ENCODE measurements at regions not wholly inside any gene's neighbourhood (a gene's known extent, or its start where the extent isn't known, plus 50 kb on each side); places are given as distances from the start of the nearest gene placed in this dataset.
"Not testable (repeated sequence)": the region's sequence is repeated elsewhere in the genome, so short reads cannot be mapped to it uniquely, and the experiment has no call there.

- DNase-seq, result not testable (repeated sequence)
Measured at GRCh38 chr17:26936645-26937044, 357.3 kb upstream of the WSB1 start.

- not testable (repeated sequence) for DNase-seq
Measured at GRCh38 chr17:26937750-26938322, 356.1 kb upstream of the WSB1 start.

DNA sequence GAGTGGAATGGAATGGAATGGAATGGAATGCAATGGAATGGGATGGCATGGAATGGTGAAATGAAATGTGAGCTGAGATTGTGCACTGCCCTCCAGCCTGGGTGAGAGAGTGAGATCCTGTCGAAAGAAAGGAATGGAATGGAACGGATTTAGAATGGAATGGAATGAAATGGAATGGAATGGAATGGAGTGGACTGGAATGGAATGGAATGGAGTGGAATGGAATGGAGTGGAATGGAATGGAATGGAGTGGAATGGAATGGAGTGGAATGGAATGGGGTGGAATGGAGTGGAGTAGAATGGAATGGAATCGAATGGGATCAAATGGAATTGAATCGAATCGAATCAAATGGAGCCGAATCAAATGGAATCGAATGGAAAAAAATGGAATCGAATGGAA, 354.2 kb upstream of the WSB1 start:
- DNase-seq, result not testable (repeated sequence)

DNA sequence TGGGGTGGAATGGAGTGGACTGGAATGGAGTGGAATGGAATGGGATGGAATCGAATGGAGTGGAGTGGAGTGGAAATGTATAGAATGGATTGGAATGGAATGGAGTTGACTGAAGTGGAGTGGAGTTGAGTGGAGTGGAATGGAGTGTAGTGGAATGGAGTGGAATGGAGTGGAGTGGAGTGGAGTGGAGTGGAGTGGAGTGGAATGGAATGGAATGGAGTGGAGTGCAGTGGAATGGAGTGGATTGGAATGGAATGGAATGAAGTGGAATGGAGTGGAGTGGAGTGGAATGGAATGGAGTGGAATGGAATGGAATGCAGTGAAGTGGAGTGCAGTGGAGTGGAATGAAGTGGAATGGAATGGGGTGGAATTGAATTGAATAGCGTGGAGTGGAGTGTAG, 353.3 kb upstream of the WSB1 start:
- DNase-seq, result not testable (repeated sequence)

DNA sequence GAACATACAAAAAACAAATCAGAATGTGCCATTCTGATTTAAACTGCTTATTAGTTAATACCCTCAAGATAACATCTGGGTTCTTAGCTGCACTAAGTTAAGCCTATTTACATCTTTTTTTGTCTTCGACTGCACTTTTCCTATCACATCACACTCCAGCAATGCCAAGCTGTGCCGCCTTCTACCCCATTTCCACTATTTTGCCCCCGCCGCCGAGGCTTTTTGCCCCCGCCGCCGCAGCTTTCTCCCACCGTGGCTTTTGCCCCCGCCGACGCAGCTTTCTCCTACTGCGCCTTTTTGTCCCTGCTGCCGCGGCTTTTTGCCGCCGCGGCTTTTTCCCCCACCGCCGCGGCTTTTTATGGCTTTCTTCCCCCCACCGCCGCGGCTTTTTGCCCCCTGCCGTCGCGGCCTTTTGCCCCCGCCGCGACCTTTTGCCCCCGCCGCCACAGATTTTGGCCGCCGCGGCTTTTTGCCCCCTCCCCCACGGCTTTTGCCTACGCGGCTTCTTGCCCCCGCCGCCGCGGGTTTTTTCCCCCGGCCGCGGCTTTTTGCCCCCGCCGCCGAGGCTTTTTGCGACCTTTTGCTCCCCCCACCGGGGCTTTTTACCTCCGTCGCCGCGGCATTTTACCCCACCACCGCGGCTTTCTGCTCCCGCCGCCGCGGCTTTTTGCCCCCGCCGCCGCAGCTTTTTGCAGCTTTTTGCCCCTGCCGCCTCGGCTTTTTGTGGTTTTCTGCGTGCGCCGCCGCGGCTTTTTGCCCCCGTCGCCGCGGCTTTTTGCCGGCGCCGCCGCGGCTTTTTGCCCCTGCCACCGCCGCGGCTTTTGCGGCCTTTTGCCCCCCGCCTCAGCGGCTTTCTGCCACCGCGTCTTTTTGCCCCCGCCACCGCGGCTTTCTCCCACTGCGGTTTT, 331.4 kb upstream of the WSB1 start:
- DNase-seq, result no peak

GRCh38 chr17:26963163-26963503, 330.8 kb upstream of the WSB1 start:
- DNase-seq, result no peak

DNA sequence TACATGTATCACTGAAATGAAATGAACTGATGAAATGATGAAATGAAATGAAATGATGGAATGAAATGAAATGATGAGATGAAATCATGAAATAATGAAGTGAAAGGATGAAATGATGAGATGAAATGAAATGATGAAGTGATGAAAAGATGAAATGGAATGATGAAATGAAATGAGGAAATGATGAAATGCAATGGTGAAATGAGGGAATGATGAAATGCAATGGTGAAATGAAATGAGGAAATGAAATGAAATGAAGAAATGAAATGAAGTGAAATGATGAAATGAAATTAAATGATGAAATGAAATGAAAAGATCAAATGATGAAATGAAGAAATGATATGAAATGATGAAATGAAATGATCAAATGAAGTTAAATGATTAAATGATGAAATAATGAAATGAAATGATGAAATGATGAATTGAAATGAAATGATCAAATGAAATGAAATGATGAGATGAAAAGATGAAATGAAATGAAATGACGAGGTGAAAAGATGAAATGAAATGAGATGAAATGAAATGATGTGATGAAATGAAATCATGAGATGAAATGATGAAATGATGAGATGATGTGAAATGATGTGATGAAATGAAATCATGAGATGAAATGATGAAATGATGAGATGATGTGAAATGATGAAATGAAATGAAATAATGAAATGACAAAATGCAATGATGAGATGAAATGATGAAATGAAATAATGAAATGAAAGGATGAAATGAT, 327.9 kb upstream of the WSB1 start:
- not testable (repeated sequence) for DNase-seq

DNA sequence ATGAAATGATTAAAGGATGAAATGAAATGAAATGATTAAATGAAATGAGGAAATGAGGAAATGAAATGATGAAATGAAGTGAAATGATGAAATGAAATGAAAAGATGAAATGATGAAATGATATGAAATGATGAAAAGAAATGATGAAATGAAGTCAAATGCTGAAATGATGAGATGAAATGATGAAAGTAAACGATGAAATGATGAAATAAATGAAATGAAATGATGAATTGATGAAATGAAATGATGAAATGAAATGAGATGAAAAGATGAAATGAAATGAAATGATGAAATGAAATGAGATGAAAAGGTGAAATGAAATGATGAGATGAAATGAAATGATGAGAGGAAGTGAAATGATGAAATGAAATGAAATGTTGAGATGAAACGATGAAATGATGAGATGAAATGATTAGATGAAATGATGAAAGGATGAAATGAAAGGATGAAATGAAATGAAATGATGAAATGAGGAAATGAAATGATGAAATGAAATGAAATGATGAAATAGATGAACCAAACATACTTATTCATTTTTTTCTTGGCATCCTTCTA, 327.2 kb upstream of the WSB1 start:
- not testable (repeated sequence) for DNase-seq

GRCh38 chr17:26981845-26982425, 312.0 kb upstream of the WSB1 start:
- DNase-seq, result not testable (repeated sequence)

DNA sequence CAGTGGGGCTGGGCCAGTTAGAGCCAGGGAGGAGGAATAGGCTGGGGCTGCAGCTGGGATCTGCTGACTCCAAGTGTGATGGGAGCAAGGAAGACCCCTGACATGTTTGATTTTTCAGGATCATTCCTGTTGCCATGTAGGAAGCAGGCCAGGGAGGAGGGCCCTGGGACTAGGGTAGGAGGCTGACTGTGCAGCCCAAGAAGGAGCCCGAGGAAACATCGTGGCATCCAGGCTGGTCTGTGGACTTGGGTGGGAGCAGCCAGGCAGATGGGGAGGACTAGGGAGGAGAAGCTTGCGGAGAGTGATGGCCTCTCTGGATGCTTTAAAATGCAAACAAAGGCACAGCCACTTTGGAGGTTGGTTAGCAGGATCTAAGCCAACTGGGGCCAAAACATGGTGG, 311.4 kb upstream of the WSB1 start:
- not testable (repeated sequence) for DNase-seq

DNA sequence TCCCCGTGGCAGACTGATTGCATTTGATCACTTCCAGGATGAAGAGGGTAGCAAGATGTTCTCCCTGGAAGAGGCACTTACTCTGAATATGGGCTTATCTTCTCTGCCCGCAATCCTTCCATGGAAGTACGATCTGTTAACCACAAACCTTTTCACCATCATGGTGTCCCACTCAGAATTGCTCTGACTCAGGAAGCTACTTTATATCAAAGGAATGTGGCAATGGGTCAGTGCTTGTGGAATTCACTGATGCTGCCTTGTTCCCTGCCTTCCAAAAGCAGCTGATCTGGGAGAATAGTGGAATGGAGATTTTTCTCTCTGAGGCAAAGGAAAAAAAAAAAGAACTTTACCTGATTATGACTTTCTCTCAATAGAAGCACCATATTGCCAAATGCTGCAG, 306.1 kb upstream of the WSB1 start:
- not testable (repeated sequence) for DNase-seq

GRCh38 chr17:26994648-26995047, 299.3 kb upstream of the WSB1 start:
- not testable (repeated sequence) for DNase-seq

DNA sequence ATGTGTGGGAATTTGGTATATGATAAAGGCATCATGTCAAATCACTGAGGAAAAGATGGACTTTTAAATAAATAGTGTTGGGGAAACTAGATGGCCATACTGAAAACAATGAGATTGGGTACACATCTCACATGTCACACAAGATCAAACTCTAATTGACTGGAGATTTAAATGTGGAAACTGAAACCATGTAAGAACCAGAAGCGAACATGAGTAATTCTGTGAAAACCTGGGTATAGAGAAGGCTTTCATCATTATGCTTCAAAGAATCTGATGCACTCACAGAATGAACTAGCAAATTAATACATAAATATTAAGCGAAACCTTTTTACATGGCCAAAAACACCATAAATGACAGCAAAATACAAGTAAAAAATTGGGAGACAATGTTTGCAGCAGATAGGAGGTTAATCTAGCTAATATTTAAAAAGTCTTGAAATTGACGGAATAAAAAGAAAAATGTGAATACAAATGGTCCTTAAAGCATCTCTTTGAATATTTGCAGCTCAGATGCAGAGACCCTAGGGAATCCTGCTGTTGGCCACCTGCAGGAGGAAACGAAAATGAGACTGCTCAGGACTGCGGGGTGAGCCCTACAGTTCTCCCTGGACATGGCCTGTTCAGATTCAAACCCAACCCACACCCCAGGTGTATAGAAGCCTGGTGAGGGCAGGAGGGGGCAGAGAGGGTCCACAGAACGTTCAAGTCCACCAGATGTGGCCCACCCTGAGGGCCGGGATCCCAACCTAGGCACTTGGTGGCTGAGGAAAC, 297.6 kb upstream of the WSB1 start:
- DNase-seq, result not testable (repeated sequence)

DNA sequence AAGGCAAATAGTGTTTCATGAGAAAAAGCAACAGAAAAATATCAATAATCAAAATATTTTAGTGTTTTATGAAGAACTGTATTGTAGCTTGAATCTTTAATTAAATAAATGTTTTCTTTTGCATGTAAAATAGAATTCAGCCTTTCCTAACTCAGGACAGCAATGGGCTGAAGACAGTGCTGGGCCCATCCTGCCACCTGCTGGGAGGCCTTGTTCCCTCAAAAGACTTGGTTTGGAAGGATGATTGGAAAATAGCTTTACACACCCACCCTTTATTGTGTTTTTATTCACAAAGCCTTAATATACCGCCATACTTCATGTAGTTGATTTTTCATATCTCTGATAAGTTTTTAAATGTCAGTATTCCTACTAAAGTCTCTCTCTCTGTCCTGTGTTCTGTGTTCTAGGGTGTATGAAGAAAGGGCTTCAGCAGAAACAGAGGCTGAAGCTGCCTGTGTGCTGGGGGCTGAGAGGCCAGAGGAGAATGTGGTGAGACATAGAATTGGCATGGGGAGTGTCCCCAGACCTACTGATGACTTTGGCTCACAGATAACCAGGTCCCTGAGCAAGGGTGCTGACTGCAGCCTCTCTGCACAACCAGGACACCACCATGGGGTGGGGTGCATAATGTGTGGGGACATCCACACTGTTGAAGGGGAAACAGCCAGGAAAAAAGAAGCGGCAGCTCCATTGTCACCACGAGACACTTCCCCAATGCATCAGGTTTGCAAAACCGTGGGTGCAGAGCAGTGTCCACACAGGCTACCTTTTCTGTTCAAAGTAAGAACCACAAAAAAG, 286.0 kb upstream of the WSB1 start:
- DNase-seq, result not testable (repeated sequence)

GRCh38 chr17:27009087-27009486, 284.8 kb upstream of the WSB1 start:
- no peak for DNase-seq

- not testable (repeated sequence) for DNase-seq
Measured at GRCh38 chr17:27010138-27010537, 283.8 kb upstream of the WSB1 start.

DNA sequence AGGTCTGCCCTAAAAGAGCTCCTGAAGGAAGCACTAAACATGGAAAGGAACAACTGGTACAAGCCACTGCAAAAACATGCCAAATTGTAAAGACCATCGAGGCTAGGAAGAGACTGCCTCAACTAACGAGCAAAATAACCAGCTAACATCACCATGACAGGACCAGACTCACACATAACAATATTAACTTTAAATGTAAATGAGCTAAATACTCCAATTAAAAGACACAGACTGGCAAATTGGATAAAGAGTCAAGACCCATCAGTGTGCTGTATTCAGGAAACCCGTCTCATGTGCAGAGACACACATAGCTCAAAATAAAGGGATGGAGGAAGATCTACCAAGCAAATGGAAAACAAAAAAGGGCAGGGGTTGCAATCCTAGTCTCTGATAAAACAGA, 263.4 kb upstream of the WSB1 start:
- DNase-seq, result not testable (repeated sequence)

GRCh38 chr17:27038676-27039075, 255.2 kb upstream of the WSB1 start:
- DNase-seq, result no peak

DNA sequence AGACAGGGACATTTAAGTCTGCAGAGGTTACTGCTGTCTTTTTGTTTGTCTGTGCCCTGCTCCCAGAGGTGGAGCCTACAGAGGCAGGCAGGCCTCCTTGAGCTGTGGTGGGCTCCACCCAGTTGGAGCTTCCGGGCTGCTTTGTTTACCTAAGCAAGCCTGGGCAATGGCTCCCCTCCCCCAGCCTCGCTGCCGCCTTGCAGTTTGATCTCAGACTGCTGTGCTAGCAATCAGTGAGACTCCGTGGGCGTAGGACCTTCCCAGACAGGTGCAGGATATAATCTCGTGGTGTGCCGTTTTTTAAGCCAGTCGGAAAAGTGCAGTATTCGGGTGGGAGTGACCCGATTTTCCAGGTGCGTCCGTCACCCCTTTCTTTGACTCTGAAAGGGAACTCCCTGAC, 248.9 kb upstream of the WSB1 start:
- not testable (repeated sequence) for DNase-seq

DNA sequence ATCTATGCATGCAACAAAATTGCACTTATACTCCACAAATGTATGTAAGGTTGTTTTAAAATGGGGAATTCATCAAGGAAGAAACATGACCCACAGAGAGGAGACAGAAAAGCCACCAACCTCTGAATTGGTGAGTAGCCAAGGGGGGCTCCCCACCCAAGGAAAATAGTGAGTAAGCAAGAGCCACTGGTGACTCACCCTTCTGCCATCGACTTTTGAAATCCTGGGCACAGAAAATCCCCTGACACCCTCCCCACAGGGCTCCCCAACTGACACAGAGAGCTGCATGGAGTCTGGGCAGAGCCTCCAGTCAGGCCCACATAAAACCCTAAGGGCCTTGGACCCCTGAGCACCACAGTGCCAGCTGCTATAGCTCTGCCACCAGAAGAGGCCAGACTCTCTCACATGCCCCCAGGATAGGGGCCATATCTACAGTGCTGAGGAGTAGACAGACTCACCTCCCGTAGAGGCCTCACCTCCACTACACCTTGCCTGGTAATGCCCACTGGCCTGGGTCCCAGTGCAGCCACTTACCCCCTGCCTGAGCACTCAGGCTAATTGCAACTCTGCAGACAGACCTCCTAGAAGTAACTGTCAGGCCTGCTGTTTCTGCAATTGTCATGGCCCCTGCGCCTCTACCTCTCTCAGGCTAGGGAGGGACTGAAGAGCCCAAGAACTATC, 244.7 kb upstream of the WSB1 start:
- DNase-seq, result no peak

Measured in muscle of back (tissue), 3 donors.